Fibroblast of mammary gland (primary cell): ENCODE measurements at regions not wholly inside any gene's neighbourhood (a gene's known extent, or its start where the extent isn't known, plus 50 kb on each side); places are given as distances from the start of the nearest gene placed in this dataset.

Source experiments
- DNase-seq: peaks from one replicate; pipeline ENCODE4 v3.0.0-alpha.2; 2010; ENCODE audit warnings: low read depth
- H3K4me3 ChIP-seq: 2 replicates; pipeline ENCODE4 v1.5.1; 2011; ENCODE audit warnings: low read depth, mild to moderate bottlenecking, low read length, moderate library complexity; ENCODE audit not compliant: control insufficient read depth
- TF ChIP-seq, protein P1 (sequence below): conservative IDR thresholded peaks from 2 replicates; pipeline ENCODE4 v1.5.1; 2011; ENCODE audit warnings: low read depth, low read length, inconsistent platforms; ENCODE audit not compliant: control insufficient read depth, insufficient read depth

- no peak for DNase-seq
- H3K4me3 ChIP-seq: no peak overlapping the region
- TF ChIP-seq, protein P1, sequence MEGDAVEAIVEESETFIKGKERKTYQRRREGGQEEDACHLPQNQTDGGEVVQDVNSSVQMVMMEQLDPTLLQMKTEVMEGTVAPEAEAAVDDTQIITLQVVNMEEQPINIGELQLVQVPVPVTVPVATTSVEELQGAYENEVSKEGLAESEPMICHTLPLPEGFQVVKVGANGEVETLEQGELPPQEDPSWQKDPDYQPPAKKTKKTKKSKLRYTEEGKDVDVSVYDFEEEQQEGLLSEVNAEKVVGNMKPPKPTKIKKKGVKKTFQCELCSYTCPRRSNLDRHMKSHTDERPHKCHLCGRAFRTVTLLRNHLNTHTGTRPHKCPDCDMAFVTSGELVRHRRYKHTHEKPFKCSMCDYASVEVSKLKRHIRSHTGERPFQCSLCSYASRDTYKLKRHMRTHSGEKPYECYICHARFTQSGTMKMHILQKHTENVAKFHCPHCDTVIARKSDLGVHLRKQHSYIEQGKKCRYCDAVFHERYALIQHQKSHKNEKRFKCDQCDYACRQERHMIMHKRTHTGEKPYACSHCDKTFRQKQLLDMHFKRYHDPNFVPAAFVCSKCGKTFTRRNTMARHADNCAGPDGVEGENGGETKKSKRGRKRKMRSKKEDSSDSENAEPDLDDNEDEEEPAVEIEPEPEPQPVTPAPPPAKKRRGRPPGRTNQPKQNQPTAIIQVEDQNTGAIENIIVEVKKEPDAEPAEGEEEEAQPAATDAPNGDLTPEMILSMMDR: no peak
Observed at GRCh38 chr9:19648672-19649071, 140.2 kb downstream of the SLC24A2 start.

DNA sequence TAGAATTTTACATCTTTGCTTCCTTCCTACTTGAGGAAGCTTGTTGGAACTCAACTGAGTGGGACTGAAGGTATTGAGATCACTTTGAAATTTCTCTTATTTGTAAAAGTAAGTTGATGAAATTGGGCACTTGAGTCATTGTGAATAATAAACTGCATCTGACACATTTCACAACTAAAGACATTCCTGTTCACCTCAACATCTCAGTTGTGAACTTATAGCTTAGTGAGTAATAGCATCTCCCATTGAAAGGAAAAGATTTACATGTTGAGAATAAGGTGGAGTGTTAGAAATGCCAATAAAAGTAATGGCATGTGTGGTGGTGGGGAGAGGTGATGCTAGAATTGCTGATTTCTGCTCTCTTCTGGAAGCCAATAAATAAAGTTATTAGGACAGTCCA is 145.0 kb downstream of the SLC24A2 start:
- no peak overlapping the region for H3K4me3 ChIP-seq
- TF ChIP-seq, protein P1: no peak
- peak; percentile 5 for DNase-seq

- peak; percentile 2 for DNase-seq
- TF ChIP-seq, protein P1: no peak
Observed at GRCh38 chr9:19642256-19642655, 146.6 kb downstream of the SLC24A2 start.

DNA sequence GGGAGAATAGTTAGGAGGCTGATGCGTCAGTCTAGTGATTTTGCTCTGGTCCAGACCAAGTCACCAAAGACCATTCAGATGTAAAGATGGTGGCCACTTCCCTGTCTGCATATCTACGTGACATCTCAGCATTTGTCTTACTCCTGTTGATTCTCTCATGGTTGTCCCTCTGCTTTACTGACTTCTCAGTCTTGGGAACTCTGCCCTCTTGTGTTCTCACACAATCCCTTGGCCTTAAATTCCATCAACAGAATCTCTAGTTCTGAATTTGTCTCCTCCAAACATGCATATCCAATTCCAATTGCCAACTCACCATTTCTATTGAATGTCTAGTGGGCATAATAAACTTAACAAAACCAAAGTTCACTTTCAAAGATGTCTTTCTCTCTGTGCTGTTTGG is 147.8 kb downstream of the SLC24A2 start:
- TF ChIP-seq, protein P1: peak; percentile 25
- no peak overlapping the region for H3K4me3 ChIP-seq
- peak; percentile 11 for DNase-seq

More at GRCh38 chr9:19642256-19642655, 146.6 kb downstream of the SLC24A2 start:
- H3K4me3 ChIP-seq: no peak overlapping the region

DNA sequence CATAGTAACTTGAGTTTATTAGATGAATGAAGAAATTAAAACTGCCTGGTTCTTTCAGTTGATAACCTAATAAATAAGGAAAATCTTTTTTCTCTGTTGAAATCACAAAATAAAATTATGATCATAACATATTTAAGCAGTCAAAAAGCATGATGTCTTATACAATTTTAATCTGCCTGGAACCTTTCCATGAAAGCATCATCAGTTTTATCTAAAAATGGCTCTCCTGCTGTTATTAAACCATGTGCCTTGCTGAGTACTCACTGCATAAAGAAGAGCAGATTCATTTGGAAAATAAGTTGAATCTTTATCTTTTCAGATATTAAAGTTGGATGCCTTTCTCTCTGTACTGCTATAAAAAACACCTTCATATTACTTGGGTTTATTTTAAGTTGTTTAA is 148.8 kb downstream of the SLC24A2 start:
- H3K4me3 ChIP-seq: no peak overlapping the region
- no peak for DNase-seq
- TF ChIP-seq, protein P1: no peak

DNA sequence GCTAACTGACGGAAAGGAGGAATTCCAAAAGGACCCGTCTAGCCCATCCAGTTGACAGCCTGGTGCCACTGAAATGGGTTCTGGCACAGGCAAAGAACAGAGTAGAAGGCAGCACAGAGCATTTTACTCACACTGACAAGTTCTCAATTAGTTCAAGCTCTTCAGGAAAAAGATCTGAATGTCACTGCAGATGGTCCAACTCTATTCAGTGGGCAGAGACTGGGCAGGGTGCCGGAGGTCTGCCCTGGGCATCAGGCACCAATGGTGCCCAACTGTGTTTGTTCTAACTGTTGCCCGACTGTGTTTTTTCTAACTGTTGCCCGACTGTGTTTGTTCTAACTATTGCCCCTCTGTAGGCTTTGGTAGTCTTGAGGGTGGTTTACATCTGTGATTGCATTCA is 151.8 kb downstream of the SLC24A2 start:
- TF ChIP-seq, protein P1: no peak
- no peak for DNase-seq
- H3K4me3 ChIP-seq: no peak overlapping the region

DNA sequence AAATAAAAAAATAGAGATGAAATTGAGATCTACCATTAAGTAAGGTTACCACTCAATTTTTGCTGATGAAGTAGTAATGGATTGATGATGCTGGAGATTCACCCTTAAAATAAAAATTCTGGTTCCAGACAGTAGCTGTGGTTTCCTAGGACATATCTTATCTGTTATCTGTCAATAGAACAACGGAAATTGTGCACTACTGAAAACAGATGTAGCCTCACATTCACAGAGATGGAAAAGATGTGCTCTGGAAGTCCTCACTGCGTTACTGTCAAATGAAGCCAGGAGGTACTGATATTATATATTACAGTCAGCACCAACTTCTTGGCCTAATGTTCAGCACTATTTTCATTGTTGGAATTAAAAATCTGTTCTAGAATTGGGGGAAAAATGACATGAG is 154.0 kb downstream of the SLC24A2 start:
- DNase-seq: no peak
- TF ChIP-seq, protein P1: no peak
- no peak overlapping the region for H3K4me3 ChIP-seq
